HG02571 (cell line): ENCODE measurements at regions not wholly inside any gene's neighbourhood (a gene's known extent, or its start where the extent isn't known, plus 50 kb on each side); places are given as distances from the start of the nearest gene placed in this dataset.

Experiments
- ATAC-seq: cut with Tn5 transposase; IDR thresholded peaks from one replicate; pipeline ENCODE4 v1.9.1; 2021; ENCODE audit warnings: mild to moderate bottlenecking, moderate library complexity; ENCODE audit not compliant: unreplicated experiment

- ATAC-seq = no peak
Measured at GRCh38 chr2:15733867-15734673, 142.4 kb downstream of the DDX1 start.

- ATAC-seq = no peak
Measured at GRCh38 chr2:15734674-15735483, 143.2 kb downstream of the DDX1 start.

GRCh38 chr2:15735484-15736326 lies 144.0 kb downstream of the DDX1 start:
- ATAC-seq = no peak

- ATAC-seq = no peak
Measured at GRCh38 chr2:15736396-15737180, 144.9 kb downstream of the DDX1 start.

- no peak for ATAC-seq
Measured at GRCh38 chr2:15737314-15738224, 145.9 kb downstream of the DDX1 start.

- no peak for ATAC-seq
Measured at GRCh38 chr2:15738225-15738546, 146.5 kb downstream of the DDX1 start.

GRCh38 chr2:15738943-15739342 lies 147.3 kb downstream of the DDX1 start:
- ATAC-seq = no peak

- ATAC-seq = no peak
Measured at GRCh38 chr2:15744820-15745219, 153.2 kb downstream of the DDX1 start.

- no peak for ATAC-seq
Measured at GRCh38 chr2:15745350-15745749, 153.7 kb downstream of the DDX1 start.

GRCh38 chr2:15745907-15746702 lies 154.4 kb downstream of the DDX1 start:
- no peak for ATAC-seq

GRCh38 chr2:15746703-15747550 lies 155.3 kb downstream of the DDX1 start:
- no peak for ATAC-seq

GRCh38 chr2:15747603-15748471 lies 156.2 kb downstream of the DDX1 start:
- no peak for ATAC-seq

- no peak for ATAC-seq
Measured at GRCh38 chr2:15748736-15749323, 157.2 kb downstream of the DDX1 start.

GRCh38 chr2:15749460-15750432 lies 158.1 kb downstream of the DDX1 start:
- no peak for ATAC-seq

- no peak for ATAC-seq
Measured at GRCh38 chr2:15750433-15750814, 158.8 kb downstream of the DDX1 start.
